ENCODE measurements at regions not wholly inside any gene's neighbourhood (a gene's known extent, or its start where the extent isn't known, plus 50 kb on each side); places are given as distances from the start of the nearest gene placed in this dataset.

DNA sequence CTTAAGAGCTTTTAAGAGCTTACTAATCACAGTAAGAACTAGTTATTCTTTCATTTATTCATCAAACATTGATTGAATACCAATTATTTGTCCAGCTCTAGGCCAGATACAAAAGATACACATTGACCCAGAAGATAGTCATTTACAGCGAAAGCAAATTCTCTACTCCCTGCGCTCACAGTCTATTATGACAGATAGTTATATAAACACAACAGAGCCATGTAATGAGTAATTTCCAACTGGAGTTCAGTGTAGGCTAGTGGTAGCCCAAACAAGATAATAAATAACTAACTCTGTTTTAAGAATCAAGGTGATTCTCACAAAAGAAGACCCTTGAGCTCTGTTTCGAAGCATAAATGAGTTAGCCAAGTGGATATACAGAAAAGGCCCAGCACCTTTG, 397.8 kb upstream of the TLE4 start:
- TF ChIP-seq, protein P1, sequence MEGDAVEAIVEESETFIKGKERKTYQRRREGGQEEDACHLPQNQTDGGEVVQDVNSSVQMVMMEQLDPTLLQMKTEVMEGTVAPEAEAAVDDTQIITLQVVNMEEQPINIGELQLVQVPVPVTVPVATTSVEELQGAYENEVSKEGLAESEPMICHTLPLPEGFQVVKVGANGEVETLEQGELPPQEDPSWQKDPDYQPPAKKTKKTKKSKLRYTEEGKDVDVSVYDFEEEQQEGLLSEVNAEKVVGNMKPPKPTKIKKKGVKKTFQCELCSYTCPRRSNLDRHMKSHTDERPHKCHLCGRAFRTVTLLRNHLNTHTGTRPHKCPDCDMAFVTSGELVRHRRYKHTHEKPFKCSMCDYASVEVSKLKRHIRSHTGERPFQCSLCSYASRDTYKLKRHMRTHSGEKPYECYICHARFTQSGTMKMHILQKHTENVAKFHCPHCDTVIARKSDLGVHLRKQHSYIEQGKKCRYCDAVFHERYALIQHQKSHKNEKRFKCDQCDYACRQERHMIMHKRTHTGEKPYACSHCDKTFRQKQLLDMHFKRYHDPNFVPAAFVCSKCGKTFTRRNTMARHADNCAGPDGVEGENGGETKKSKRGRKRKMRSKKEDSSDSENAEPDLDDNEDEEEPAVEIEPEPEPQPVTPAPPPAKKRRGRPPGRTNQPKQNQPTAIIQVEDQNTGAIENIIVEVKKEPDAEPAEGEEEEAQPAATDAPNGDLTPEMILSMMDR (IDR thresholded peaks at IDR 0.05), result no peak
- Histone ChIP-seq H3K36me3 (no peaks in the 10 kb centered on the region), H3K27ac (no peak overlapping the region), H3K4me3 (no peak overlapping the region), H3K9me3 (peaks cover 6% of the 10 kb centered on the region), H3K27me3 (ENCODE audit: low read depth) (no peaks in the 10 kb centered on the region), H3K4me1 (no peaks in the 10 kb centered on the region)
- ATAC-seq, result no peak
- intact Hi-C loops (cut with DNase I), result no loop called here
- no peak for DNase-seq

DNA sequence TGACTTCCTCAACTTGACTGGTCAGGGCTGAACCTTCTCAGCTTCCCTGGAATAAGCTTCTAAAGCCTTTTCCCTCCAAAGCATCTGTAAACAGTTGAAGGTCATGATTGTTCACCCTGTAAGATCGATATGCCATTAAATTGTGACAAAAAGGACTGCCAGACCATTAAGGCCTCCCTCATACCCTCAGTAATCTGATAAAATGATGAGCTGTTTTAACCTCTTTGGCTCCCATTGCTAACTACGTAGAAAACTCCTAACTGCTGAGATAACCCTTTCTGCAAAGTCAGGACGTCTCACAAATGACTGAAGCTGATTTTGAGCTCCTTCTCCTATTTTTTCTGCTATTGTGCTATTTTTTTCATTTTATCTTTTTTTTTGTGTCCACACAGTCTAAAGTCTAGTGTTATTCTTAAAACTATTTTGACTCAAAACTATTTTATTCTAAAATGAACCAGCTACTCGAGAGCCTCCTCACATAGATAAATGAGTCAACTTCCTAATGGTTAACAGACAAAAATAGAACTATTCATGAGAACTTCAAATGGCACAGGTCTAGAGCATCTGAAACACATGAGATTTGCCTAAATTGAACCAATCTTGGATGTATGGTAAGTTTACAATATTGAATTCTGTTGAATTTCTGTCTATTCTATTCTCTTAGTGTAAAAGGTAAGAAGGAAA, 395.6 kb upstream of the TLE4 start:
- TF ChIP-seq, protein P1 (IDR thresholded peaks at IDR 0.05), result no peak
- Histone ChIP-seq H3K36me3 (no peaks in the 10 kb centered on the region), H3K4me1 (no peaks in the 10 kb centered on the region), H3K4me3 (no peak overlapping the region), H3K27me3 (ENCODE audit: low read depth) (no peaks in the 10 kb centered on the region), H3K9me3 (peaks cover under 1% of the 10 kb centered on the region), H3K27ac (no peak overlapping the region)
- ATAC-seq, result no peak
- no peak for DNase-seq
- intact Hi-C loops (cut with DNase I), result no loop called here

DNA sequence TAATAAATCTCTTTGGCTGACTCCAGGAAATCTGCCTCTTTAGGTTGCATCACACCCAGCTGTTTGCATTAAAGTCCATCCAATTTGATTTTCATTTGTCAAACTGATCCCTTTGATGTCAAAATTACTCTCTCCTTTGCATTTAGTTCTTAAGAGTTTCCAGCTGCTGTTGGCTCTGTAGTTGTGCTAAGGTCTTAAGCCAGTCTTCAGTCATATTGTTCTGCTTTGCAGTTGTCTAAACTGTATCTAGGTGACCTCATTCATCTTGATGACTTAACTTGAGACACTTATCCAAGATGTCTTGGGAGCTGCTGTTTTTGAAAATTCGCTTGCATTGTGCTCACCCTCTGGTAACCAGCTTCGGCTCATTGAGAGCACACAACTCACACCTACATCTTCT, 386.9 kb upstream of the TLE4 start:
- no peaks in the 10 kb centered on the region for H3K27me3 ChIP-seq (ENCODE audit: low read depth)
- no peaks in the 10 kb centered on the region for H3K36me3 ChIP-seq
- DNase-seq (no peak), ATAC-seq (no peak)
- H3K4me3 ChIP-seq, result no peak overlapping the region
- H3K9me3 ChIP-seq, result no peaks in the 10 kb centered on the region
- intact Hi-C loops (cut with DNase I), result no loop called here
- H3K27ac ChIP-seq, result no peak overlapping the region
- no peaks in the 10 kb centered on the region for H3K4me1 ChIP-seq
- TF ChIP-seq, protein P1 (IDR thresholded peaks at IDR 0.05), result no peak

DNA sequence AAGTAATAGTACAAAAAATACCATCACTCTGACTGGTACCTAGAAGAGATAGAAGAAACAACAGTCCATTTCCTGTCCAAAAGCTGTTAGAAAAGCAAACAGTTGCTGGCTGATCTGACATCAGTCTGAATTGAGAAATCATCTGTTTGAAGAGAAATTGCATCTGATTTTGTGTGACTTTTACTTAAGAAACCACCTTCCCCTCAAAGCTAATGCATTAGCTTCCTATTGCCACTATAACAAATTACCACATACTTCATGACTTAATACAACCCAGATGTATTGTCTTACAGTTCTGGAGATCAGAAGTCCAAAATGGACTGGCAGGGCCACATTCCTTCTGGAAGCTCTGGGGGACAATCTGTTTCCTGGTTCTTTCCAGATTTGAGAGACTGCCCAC, 385.9 kb upstream of the TLE4 start:
- no peaks in the 10 kb centered on the region for H3K9me3 ChIP-seq
- H3K36me3 ChIP-seq, result no peaks in the 10 kb centered on the region
- TF ChIP-seq, protein P1 (IDR thresholded peaks at IDR 0.05), result no peak
- no peak overlapping the region for H3K4me3 ChIP-seq
- H3K4me1 ChIP-seq, result no peaks in the 10 kb centered on the region
- no peak overlapping the region for H3K27ac ChIP-seq
- ATAC-seq (no peak), DNase-seq (no peak)
- no peaks in the 10 kb centered on the region for H3K27me3 ChIP-seq (ENCODE audit: low read depth)
- intact Hi-C loops (cut with DNase I), result no loop called here

DNA sequence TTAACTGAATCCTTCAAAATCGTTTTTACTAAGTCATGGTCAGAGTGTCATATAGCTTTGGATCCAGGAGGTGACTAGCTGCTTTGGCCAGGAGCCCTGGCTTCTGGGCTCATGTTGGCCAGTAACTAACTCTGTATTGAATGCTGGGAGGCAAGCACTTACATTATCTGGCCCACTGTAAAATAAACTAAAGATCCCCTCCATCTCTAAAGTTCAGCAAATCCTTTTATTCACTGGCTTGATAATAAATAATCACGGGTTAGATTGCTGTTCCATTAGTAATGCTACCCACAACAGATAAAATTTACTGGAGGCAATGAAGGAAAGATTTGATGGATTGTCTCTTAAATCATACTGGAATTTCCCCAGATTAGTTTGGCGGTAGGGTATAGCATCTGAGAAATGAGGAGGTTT, 382.2 kb upstream of the TLE4 start:
- no peak for ATAC-seq
- Histone ChIP-seq H3K27ac (no peak overlapping the region), H3K27me3 (ENCODE audit: low read depth) (no peaks in the 10 kb centered on the region), H3K4me1 (no peaks in the 10 kb centered on the region), H3K4me3 (no peak overlapping the region), H3K9me3 (no peaks in the 10 kb centered on the region), H3K36me3 (no peaks in the 10 kb centered on the region)
- no peak for DNase-seq
- TF ChIP-seq, protein P1 (IDR thresholded peaks at IDR 0.05), result no peak
- intact Hi-C loops (cut with DNase I), result no loop called here

Data from lower lobe of right lung (tissue), 2 donors.